NCI-H187 (cell line): ENCODE measurements at regions not wholly inside any gene's neighbourhood (a gene's known extent, or its start where the extent isn't known, plus 50 kb on each side); places are given as distances from the start of the nearest gene placed in this dataset.
A peak's percentile ranks its signal among the peaks of the same experiment; 100 is the strongest.

Experiments
- DNase-seq, 2 experiments: peaks; one replicate each; lab custom pipeline; 2025; lab: John Stamatoyannopoulos, UW

- DNase-seq = no peak
Measured at GRCh38 chr7:113460067-113460466, 341.7 kb upstream of the SMIM30 start.

GRCh38 chr7:113456533-113456932 lies 338.2 kb upstream of the SMIM30 start:
- no peak for DNase-seq

GRCh38 chr7:113454597-113455169 lies 336.3 kb upstream of the SMIM30 start:
- DNase-seq = no peak

GRCh38 chr7:113452245-113452644 lies 333.9 kb upstream of the SMIM30 start:
- no peak for DNase-seq

- no peak for DNase-seq
Measured at GRCh38 chr7:113446791-113447190, 328.4 kb upstream of the SMIM30 start.

GRCh38 chr7:113446391-113446790 lies 328.0 kb upstream of the SMIM30 start:
- DNase-seq = no peak

DNA sequence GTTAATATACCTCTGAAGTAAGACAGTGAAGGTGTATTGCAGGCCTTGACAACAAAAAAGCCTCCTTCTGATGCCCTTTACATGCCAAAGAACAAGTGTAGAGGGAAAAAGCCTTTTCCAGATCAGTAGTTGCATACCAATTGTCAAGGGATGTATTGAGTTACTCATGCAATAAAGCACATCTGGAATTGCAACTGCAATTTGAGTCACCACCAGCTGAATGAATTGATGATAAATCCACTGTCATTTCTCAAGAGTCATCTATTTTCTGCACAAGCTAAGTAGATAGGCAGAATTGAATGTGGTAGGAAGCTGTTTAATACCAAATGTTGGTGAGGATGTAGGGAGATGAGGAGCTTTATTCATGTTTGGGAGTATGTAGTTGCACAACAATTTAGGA lies 325.9 kb upstream of the SMIM30 start:
- DNase-seq = no peak

DNA sequence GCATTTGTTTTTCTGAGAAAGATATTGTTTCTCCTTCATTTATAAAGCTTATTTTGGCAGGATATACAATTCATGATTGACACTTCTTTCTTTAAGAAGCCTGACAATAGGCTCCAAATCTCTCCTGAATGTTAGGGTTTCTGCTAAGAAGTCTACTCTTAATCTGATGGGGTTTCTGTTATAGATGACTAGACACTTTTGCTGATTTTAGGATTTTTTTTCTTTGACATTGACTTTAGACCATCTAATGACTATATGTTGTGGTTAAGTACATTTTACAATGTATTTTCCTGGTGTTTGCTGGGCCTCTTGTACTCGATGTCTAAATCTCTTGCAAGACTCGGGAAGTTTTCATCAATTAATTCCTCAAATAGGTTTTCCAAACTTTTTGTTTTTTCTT lies 321.8 kb upstream of the SMIM30 start:
- no peak for DNase-seq

GRCh38 chr7:113431406-113431805 lies 313.1 kb upstream of the SMIM30 start:
- DNase-seq = no peak

- no peak for DNase-seq
Measured at GRCh38 chr7:113424185-113424817, 305.9 kb upstream of the SMIM30 start.

GRCh38 chr7:113421696-113422330 lies 303.5 kb upstream of the SMIM30 start:
- peak; percentile 85 to 90 for DNase-seq

DNA sequence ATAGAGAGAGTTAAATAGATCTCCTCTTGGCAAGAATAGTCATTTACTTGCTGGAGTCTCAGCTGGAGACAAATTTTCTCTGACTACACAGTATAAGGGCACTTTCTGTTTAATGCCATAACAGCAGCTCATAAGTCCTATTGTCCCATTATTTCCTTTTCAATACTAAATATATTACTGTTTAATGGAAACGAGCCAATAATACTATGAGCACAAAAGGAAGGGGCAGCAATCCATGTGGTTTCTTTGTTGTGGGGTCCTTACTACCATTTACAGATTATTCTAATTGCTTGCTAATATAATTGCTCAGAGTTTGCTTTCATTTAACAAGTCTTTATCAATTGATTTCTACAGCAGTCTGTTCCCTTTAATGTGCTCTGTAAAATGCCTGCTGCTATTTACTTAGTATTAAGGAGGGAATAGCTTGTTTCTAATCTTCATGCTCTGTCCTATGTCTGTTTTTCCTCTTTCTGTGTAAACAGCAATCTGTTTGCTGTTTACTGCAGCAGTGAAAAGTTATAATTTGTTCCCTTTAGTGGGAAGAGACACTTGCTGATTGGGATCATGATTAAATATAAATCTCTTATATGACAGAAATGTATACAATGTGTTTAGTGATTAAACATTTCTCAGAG lies 296.2 kb upstream of the SMIM30 start:
- no peak for DNase-seq

GRCh38 chr7:113412410-113412809 lies 294.1 kb upstream of the SMIM30 start:
- no peak for DNase-seq

GRCh38 chr7:113410796-113411195 lies 292.4 kb upstream of the SMIM30 start:
- no peak for DNase-seq

GRCh38 chr7:113408999-113409398 lies 290.6 kb upstream of the SMIM30 start:
- DNase-seq = no peak

DNA sequence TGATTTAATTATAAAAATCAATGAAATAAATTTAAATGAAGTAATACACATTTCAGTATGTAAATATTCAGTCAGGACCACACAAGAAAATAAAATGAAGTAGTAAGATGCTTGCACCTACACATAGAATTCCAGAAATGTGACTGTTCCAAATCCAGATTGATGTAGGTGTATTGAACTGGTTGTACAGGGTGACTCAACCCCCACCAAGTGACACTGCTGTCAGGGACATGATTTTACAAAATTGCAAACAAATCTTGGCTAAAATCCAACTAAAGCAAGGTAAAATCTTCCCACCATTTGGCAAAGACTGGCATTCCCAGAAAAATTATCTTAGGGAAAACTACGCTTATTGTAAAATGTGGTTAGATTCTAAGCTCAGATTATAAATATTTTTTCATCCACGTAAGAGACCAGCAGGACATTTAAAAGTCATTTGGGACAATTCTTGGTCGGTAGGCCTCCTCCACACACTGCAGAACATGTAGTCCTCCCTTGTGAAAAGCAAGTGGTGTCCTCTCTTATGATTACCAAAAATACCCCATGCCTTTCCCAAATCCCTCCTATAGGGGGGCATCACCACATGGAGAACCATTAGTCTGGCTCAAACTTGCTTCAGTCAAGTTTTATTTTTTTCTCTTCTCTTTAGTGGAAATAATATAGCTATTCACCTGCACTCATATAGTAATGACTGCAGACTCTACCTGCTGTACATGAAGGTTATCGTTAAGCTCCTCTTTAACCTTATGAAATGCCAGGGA lies 287.1 kb upstream of the SMIM30 start:
- no peak for DNase-seq

GRCh38 chr7:113404245-113404644 lies 285.9 kb upstream of the SMIM30 start:
- DNase-seq = no peak

DNA sequence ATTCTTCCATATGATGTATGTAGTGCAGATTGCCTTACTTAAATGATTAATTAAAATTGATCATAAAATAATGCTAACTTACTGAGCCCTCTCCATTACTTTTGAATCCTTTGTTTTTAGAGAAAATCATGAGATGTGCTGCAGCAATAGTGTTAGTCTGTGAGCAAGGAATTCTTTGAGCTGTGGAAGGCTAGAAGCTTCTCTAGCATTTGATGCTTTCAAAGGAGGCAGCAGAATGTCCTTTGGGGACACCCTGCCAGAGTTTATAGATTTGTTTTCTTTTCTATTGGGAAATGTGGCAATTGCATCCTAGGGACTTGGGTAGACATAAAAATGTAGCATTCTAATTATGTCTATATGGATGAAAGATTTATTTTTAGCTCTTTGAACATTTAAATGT lies 284.1 kb upstream of the SMIM30 start:
- DNase-seq = no peak

DNA sequence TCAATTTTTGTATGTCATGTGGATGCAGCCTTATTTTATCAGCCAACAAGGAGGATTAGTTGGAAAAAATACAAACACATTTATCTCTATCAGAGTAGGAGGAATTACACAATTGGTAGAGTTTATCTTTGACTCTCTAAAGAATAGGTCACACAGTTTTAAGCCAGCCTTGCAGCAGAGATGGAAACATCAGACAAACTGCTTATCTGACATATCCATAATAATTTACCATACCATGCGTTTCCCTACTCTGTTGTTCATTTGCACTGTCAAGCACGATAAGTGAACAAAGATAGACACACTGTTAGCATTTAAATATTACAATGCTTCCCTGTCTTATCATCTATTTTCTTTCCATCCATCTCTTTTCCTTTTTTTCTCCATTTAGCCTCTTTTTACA lies 283.7 kb upstream of the SMIM30 start:
- no peak for DNase-seq

DNA sequence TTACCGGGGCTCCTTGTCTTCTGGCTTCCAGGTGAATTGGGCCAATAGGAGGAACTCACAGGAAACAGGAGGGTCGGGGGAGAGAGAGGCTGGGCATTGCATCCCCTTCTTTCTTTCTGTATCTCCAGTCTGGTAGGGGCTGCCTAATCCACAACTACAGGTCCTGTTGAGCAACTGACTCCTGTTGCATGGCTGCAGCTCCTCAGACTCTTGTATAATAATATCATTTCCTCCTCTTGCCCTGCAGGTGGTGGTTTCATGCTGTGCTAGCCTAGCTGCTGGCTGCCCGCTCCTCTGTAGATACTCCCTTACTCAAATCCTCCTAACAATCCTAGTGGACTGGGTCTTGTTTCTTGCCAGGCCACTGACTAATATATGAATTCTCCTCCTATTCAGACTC lies 276.5 kb upstream of the SMIM30 start:
- DNase-seq = no peak

GRCh38 chr7:113392841-113393540 lies 274.6 kb upstream of the SMIM30 start:
- DNase-seq = no peak

DNA sequence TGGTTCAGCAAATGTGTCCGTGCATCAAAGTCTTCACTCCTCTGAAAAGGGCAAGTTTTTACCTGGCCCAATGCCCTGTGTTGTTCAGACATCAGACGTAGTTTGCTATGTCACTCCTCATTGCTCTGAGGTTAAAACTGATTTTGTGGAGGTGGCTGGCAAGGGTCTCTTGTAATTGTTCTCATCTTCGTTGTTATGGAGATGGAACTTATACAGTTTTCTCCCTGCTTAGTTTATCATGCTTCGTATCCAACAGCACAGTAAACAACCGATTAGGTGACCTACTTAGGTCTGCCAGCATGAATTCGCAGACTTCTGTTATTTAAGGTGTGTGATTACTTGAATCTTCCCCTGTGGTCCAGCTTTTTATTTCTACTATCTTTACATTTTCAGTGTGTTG lies 274.1 kb upstream of the SMIM30 start:
- DNase-seq = no peak
